ENCODE measurements at regions not wholly inside any gene's neighbourhood (a gene's known extent, or its start where the extent isn't known, plus 50 kb on each side); places are given as distances from the start of the nearest gene placed in this dataset.

- H3K27ac Mint-ChIP-seq, result no peak overlapping the region
- H3K9me3 Mint-ChIP-seq, result no peaks in the 10 kb centered on the region
- no peak for ATAC-seq
- H3K27me3 Mint-ChIP-seq, result peaks cover 14% of the 10 kb centered on the region
- H3K4me3 Mint-ChIP-seq, result no peak overlapping the region
- no peak for DNase-seq
- H3K4me1 Mint-ChIP-seq, result no peaks in the 10 kb centered on the region
These were observed 136.6 kb downstream of the ANKRD60 start for GRCh38 chr20:58091810-58092209.

- DNase-seq (no peak), ATAC-seq (no peak)
- Mint-ChIP-seq H3K9me3 (no peaks in the 10 kb centered on the region), H3K4me3 (no peak overlapping the region), H3K27ac (no peak overlapping the region), H3K4me1 (no peaks in the 10 kb centered on the region), H3K27me3 (peaks cover 12% of the 10 kb centered on the region)
These were observed 138.3 kb downstream of the ANKRD60 start for GRCh38 chr20:58090161-58090560.

- Mint-ChIP-seq H3K9me3 (no peaks in the 10 kb centered on the region), H3K4me3 (no peak overlapping the region), H3K27ac (no peak overlapping the region), H3K27me3 (peaks cover 12% of the 10 kb centered on the region), H3K4me1 (no peaks in the 10 kb centered on the region)
- ATAC-seq (no peak), DNase-seq (no peak)
These were observed 139.8 kb downstream of the ANKRD60 start for GRCh38 chr20:58088625-58089024.

- DNase-seq, result no peak
- no peaks in the 10 kb centered on the region for H3K4me1 Mint-ChIP-seq
- peaks cover 12% of the 10 kb centered on the region for H3K27me3 Mint-ChIP-seq
These were observed 140.3 kb downstream of the ANKRD60 start for GRCh38 chr20:58088105-58088504.

GRCh38 chr20:58087562-58087858, 140.9 kb downstream of the ANKRD60 start:
- no peak overlapping the region for H3K4me3 Mint-ChIP-seq

More at GRCh38 chr20:58088105-58088504, 140.3 kb downstream of the ANKRD60 start:
- Mint-ChIP-seq H3K9me3 (no peaks in the 10 kb centered on the region), H3K27ac (no peak overlapping the region), H3K4me3 (no peak overlapping the region)
- ATAC-seq, result no peak

GRCh38 chr20:58086763-58087561, 141.5 kb downstream of the ANKRD60 start:
- DNase-seq (peak; percentile 10 to 14), ATAC-seq (no peak)
- no peak overlapping the region for H3K27ac Mint-ChIP-seq
- H3K9me3 Mint-ChIP-seq, result no peaks in the 10 kb centered on the region
- H3K27me3 Mint-ChIP-seq, result peaks cover 3% of the 10 kb centered on the region
- H3K4me1 Mint-ChIP-seq, result no peaks in the 10 kb centered on the region
- H3K4me3 Mint-ChIP-seq, result no peak overlapping the region

More at GRCh38 chr20:58087562-58087858, 140.9 kb downstream of the ANKRD60 start:
- Mint-ChIP-seq H3K27me3 (peaks cover 8% of the 10 kb centered on the region), H3K27ac (no peak overlapping the region), H3K4me1 (no peaks in the 10 kb centered on the region), H3K9me3 (no peaks in the 10 kb centered on the region)
- DNase-seq (no peak), ATAC-seq (no peak)

GRCh38 chr20:58084966-58085365, 143.5 kb downstream of the ANKRD60 start:
- ATAC-seq (no peak), DNase-seq (no peak)
- no peaks in the 10 kb centered on the region for H3K9me3 Mint-ChIP-seq
- H3K27ac Mint-ChIP-seq, result no peak overlapping the region
- H3K4me3 Mint-ChIP-seq, result no peak overlapping the region
- H3K4me1 Mint-ChIP-seq, result no peaks in the 10 kb centered on the region
- no peaks in the 10 kb centered on the region for H3K27me3 Mint-ChIP-seq

GRCh38 chr20:58084566-58084965, 143.9 kb downstream of the ANKRD60 start:
- ATAC-seq, result no peak
- H3K9me3 Mint-ChIP-seq, result no peaks in the 10 kb centered on the region
- no peaks in the 10 kb centered on the region for H3K27me3 Mint-ChIP-seq
- no peak overlapping the region for H3K27ac Mint-ChIP-seq
- DNase-seq, result no peak
- no peaks in the 10 kb centered on the region for H3K4me1 Mint-ChIP-seq
- H3K4me3 Mint-ChIP-seq, result no peak overlapping the region

- DNase-seq (no peak), ATAC-seq (no peak)
- Mint-ChIP-seq H3K9me3 (no peaks in the 10 kb centered on the region), H3K27me3 (peaks cover 20% of the 10 kb centered on the region), H3K4me1 (no peaks in the 10 kb centered on the region), H3K27ac (no peak overlapping the region), H3K4me3 (no peak overlapping the region)
These were observed 146.6 kb downstream of the ANKRD60 start for GRCh38 chr20:58081846-58082245.

GRCh38 chr20:58078741-58079522, 149.5 kb downstream of the ANKRD60 start:
- no peak for DNase-seq
- Mint-ChIP-seq H3K4me3 (no peak overlapping the region), H3K27me3 (peaks cover 44% of the 10 kb centered on the region), H3K4me1 (no peaks in the 10 kb centered on the region), H3K9me3 (no peaks in the 10 kb centered on the region), H3K27ac (no peak overlapping the region)
- no peak for ATAC-seq

- H3K27ac Mint-ChIP-seq, result no peak overlapping the region
- DNase-seq (no peak), ATAC-seq (no peak)
- H3K4me3 Mint-ChIP-seq, result no peak overlapping the region
- no peaks in the 10 kb centered on the region for H3K9me3 Mint-ChIP-seq
- peaks cover 57% of the 10 kb centered on the region for H3K27me3 Mint-ChIP-seq
- H3K4me1 Mint-ChIP-seq, result no peaks in the 10 kb centered on the region
These were observed 151.2 kb downstream of the ANKRD60 start for GRCh38 chr20:58077282-58077681.

- Mint-ChIP-seq H3K27ac (no peak overlapping the region), H3K4me1 (no peaks in the 10 kb centered on the region), H3K4me3 (no peak overlapping the region), H3K27me3 (peaks cover 63% of the 10 kb centered on the region), H3K9me3 (no peaks in the 10 kb centered on the region)
- ATAC-seq (no peak), DNase-seq (no peak)
These were observed 152.0 kb downstream of the ANKRD60 start for GRCh38 chr20:58076405-58076804.

- Mint-ChIP-seq H3K4me3 (no peak overlapping the region), H3K27ac (peak overlapping the region in 1 of 2 donors; percentile 69), H3K4me1 (no peaks in the 10 kb centered on the region), H3K27me3 (peaks cover 68% of the 10 kb centered on the region), H3K9me3 (no peaks in the 10 kb centered on the region)
- no peak for ATAC-seq
- no peak for DNase-seq
These were observed 152.7 kb downstream of the ANKRD60 start for GRCh38 chr20:58075586-58076345.

GRCh38 chr20:58073945-58074856, 154.3 kb downstream of the ANKRD60 start:
- no peak overlapping the region for H3K4me3 Mint-ChIP-seq
- ATAC-seq (no peak), DNase-seq (no peak)
- H3K27ac Mint-ChIP-seq, result peak overlapping the region; percentile 20 to 67
- no peaks in the 10 kb centered on the region for H3K4me1 Mint-ChIP-seq
- H3K9me3 Mint-ChIP-seq, result no peaks in the 10 kb centered on the region
- peaks cover 68% of the 10 kb centered on the region for H3K27me3 Mint-ChIP-seq

Data from stimulated activated naive CD8-positive, alpha-beta T cell treated with anti-CD3 and anti-CD28 coated beads, Interleukin-15, amount 100 ng/mL, for 72 hours (primary cell).